ENCODE measurements at regions not wholly inside any gene's neighbourhood (a gene's known extent, or its start where the extent isn't known, plus 50 kb on each side); places are given as distances from the start of the nearest gene placed in this dataset.
"Not testable (repeated sequence)": the region's sequence is repeated elsewhere in the genome, so short reads cannot be mapped to it uniquely, and the experiment has no call there.

DNA sequence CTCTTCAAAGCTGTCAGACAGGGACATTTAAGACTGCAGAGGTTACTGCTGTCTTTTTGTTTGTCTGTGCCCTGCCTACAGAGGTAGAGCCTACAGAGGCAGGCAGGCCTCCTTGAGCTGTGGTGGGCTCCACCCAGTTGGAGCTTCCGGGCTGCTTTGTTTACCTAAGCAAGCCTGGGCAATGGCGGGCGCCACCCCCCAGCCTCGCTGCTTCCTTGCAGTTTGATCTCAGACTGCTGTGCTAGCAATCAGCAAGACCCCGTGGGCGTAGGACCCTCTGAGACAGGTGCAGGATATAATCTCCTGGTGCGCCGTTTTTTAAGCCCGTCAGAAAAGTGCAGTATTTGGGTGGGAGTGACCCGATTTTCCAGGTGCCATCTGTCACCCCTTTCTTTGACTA, 87.7 kb upstream of the DIAPH3 start:
- H3K36me3 ChIP-seq (ENCODE audit: insufficient read depth); H3K27ac ChIP-seq (ENCODE audit: low read depth); H4K20me1 ChIP-seq (replicated peaks; ENCODE audit: insufficient read depth); H3K4me1 ChIP-seq (ENCODE audit: insufficient read depth); ATAC-seq; H3K9me2 ChIP-seq (ENCODE audit: insufficient read depth); H3K27me3 ChIP-seq (ENCODE audit: insufficient read depth); H3F3A ChIP-seq (replicated peaks; ENCODE audit: low read depth); H3K4me1 Mint-ChIP-seq; H3K4me3 ChIP-seq; H3K27me3 Mint-ChIP-seq (ENCODE audit: insufficient read depth, low read depth, poor library complexity); DNase-seq (ENCODE audit: low spot score); H3K79me2 ChIP-seq (replicated peaks; ENCODE audit: insufficient read depth); H3K27ac Mint-ChIP-seq; H3K4me3 Mint-ChIP-seq; H2AFZ ChIP-seq; H3K4me2 ChIP-seq: not testable (repeated sequence)
- peaks cover 18% of the 10 kb centered on the region for H3K36me3 Mint-ChIP-seq (ENCODE audit: low read depth)
- peaks cover 27% of the 10 kb centered on the region for H3K9me3 Mint-ChIP-seq

DNA sequence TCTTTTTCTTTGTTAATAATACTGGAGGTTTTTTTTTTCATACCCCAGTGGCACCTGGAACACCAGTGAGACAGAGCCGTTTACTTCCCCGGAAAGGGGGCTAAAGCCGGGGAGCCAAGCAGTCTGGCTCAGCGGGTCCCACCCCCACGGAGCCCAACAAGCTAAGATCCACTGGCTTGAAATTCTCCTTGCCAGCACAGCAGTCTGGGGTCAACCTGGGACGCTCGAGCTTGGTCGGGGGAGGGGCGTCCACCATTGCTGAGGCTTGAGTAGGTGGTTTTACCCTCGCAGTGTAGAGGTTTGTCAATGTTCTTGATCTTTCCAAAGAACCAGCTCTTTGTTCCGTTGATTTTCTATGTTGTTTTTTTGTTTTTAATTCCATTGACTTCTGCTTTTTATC, 94.6 kb upstream of the DIAPH3 start:
- Histone ChIP-seq H3K36me3 (ENCODE audit: insufficient read depth) (no peaks in the 10 kb centered on the region), H3F3A (replicated peaks; ENCODE audit: low read depth) (no peaks in the 10 kb centered on the region), H3K4me2 (no peak overlapping the region), H3K27me3 (ENCODE audit: insufficient read depth) (no peaks in the 10 kb centered on the region), H4K20me1 (replicated peaks; ENCODE audit: insufficient read depth) (no peaks in the 10 kb centered on the region), H2AFZ (peak overlapping the region; percentile 49; the same call in 1 of the 2 replicates), H3K79me2 (replicated peaks; ENCODE audit: insufficient read depth) (no peaks in the 10 kb centered on the region), H3K4me1 (ENCODE audit: insufficient read depth) (peaks cover 21% of the 10 kb centered on the region), H3K9me2 (ENCODE audit: insufficient read depth) (no peaks in the 10 kb centered on the region; the same call in 1 of the 2 replicates), H3K27ac (ENCODE audit: low read depth) (no peak overlapping the region), H3K4me3 (no peak overlapping the region)
- TF ChIP-seq EZH2phosphoT487 (IDR thresholded peaks at IDR 0.05; ENCODE audit: unreplicated experiment) (no peak), CREB1 (CRISPR knock-in tag; IDR thresholded peaks at IDR 0.05; ENCODE audit: low read depth) (no peak), ZNF331 (CRISPR knock-in tag; IDR thresholded peaks at IDR 0.05; ENCODE audit: low read depth) (no peak), ZNF114 (CRISPR knock-in tag; IDR thresholded peaks at IDR 0.05) (no peak)
- TF ChIP-seq, protein P1, sequence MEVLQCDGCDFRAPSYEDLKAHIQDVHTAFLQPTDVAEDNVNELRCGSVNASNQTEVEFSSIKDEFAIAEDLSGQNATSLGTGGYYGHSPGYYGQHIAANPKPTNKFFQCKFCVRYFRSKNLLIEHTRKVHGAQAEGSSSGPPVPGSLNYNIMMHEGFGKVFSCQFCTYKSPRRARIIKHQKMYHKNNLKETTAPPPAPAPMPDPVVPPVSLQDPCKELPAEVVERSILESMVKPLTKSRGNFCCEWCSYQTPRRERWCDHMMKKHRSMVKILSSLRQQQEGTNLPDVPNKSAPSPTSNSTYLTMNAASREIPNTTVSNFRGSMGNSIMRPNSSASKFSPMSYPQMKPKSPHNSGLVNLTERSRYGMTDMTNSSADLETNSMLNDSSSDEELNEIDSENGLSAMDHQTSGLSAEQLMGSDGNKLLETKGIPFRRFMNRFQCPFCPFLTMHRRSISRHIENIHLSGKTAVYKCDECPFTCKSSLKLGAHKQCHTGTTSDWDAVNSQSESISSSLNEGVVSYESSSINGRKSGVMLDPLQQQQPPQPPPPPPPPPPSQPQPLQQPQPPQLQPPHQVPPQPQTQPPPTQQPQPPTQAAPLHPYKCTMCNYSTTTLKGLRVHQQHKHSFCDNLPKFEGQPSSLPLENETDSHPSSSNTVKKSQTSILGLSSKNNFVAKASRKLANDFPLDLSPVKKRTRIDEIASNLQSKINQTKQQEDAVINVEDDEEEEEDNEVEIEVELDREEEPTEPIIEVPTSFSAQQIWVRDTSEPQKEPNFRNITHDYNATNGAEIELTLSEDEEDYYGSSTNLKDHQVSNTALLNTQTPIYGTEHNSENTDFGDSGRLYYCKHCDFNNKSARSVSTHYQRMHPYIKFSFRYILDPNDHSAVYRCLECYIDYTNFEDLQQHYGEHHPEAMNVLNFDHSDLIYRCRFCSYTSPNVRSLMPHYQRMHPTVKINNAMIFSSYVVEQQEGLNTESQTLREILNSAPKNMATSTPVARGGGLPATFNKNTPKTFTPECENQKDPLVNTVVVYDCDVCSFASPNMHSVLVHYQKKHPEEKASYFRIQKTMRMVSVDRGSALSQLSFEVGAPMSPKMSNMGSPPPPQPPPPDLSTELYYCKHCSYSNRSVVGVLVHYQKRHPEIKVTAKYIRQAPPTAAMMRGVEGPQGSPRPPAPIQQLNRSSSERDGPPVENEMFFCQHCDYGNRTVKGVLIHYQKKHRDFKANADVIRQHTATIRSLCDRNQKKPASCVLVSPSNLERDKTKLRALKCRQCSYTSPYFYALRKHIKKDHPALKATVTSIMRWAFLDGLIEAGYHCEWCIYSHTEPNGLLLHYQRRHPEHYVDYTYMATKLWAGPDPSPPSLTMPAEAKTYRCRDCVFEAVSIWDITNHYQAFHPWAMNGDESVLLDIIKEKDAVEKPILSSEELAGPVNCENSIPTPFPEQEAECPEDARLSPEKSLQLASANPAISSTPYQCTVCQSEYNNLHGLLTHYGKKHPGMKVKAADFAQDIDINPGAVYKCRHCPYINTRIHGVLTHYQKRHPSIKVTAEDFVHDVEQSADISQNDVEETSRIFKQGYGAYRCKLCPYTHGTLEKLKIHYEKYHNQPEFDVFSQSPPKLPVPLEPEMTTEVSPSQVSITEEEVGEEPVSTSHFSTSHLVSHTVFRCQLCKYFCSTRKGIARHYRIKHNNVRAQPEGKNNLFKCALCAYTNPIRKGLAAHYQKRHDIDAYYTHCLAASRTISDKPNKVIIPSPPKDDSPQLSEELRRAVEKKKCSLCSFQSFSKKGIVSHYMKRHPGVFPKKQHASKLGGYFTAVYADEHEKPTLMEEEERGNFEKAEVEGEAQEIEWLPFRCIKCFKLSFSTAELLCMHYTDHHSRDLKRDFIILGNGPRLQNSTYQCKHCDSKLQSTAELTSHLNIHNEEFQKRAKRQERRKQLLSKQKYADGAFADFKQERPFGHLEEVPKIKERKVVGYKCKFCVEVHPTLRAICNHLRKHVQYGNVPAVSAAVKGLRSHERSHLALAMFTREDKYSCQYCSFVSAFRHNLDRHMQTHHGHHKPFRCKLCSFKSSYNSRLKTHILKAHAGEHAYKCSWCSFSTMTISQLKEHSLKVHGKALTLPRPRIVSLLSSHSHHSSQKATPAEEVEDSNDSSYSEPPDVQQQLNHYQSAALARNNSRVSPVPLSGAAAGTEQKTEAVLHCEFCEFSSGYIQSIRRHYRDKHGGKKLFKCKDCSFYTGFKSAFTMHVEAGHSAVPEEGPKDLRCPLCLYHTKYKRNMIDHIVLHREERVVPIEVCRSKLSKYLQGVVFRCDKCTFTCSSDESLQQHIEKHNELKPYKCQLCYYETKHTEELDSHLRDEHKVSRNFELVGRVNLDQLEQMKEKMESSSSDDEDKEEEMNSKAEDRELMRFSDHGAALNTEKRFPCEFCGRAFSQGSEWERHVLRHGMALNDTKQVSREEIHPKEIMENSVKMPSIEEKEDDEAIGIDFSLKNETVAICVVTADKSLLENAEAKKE (CRISPR knock-in tag; IDR thresholded peaks at IDR 0.05): no peak
- H3K36me3 Mint-ChIP-seq (ENCODE audit: low read depth): peaks cover 16% of the 10 kb centered on the region
- 0 out of 2 replicates have a peak overlapping the region, but pooled peaks have one; percentile 24 for H3K27ac Mint-ChIP-seq
- peaks cover 6% of the 10 kb centered on the region for H3K27me3 Mint-ChIP-seq (ENCODE audit: insufficient read depth, low read depth, poor library complexity)
- ATAC-seq (no peak; the same call in 2 of the 3 replicates), DNase-seq (ENCODE audit: low spot score) (peak; percentile 58)
- H3K4me1 Mint-ChIP-seq: peaks cover 23% of the 10 kb centered on the region
- H3K9me3 Mint-ChIP-seq: peaks cover 31% of the 10 kb centered on the region
- H3K4me3 Mint-ChIP-seq: no peak overlapping the region
